Central memory CD8-positive, alpha-beta T cell (primary cell): ENCODE measurements at regions not wholly inside any gene's neighbourhood (a gene's known extent, or its start where the extent isn't known, plus 50 kb on each side); places are given as distances from the start of the nearest gene placed in this dataset.

Source experiments
- ATAC-seq: fragments of 150-1000 bp; cut with Tn5 transposase; replicated peaks from 2 replicates; pipeline ENCODE4 v1.10.0; 2022; ENCODE audit warnings: mild to moderate bottlenecking, moderate FRiP score, moderate number of reproducible peaks; ENCODE audit not compliant: poor library complexity, severe bottlenecking; ENCODE audit errors: extremely low read depth
- DNase-seq, 2 donors: peaks; one replicate each; pipeline ENCODE4 v3.0.0; 2021; ENCODE audit warnings: low spot score in 2 of 2
- H3K27ac Mint-ChIP-seq: one replicate; pipeline ENCODE4 v1.8.0; 2022; ENCODE audit warnings: low read depth, mild to moderate bottlenecking, moderate library complexity, mixed read lengths
- H3K27me3 Mint-ChIP-seq: one replicate; pipeline ENCODE4 v1.8.0; 2022; ENCODE audit warnings: mixed read lengths
- H3K36me3 Mint-ChIP-seq: one replicate; pipeline ENCODE4 v1.8.0; 2022; ENCODE audit warnings: mild to moderate bottlenecking, moderate library complexity, mixed read lengths; ENCODE audit not compliant: insufficient read depth
- H3K4me1 Mint-ChIP-seq: one replicate; pipeline ENCODE4 v1.8.0; 2022; ENCODE audit warnings: mixed read lengths
- H3K4me3 Mint-ChIP-seq: one replicate; pipeline ENCODE4 v1.8.0; 2022; ENCODE audit warnings: mild to moderate bottlenecking, moderate library complexity, mixed read lengths
- H3K9me3 Mint-ChIP-seq: one replicate; pipeline ENCODE4 v1.8.0; 2022; ENCODE audit warnings: mixed read lengths

DNA sequence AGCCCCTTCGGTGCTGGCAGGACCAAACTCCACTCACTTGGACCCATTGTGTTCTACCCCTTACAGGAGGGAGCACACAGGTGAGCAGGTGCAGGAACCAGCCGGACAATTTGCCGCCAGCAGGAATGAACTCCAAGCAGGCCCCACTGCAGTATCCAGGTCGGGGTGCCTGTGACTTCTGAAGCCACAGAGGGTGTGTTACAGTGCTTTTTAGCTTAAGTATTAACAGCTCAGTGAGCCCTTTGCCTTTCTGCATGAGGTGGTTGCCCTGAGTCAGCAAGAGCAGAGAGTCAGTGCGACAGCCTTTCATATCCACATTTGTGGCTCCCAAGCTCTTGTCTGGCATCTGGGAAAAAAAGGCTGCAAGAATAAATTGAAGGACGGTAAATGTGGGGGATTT lies 366.6 kb upstream of the LRRC4C start:
- DNase-seq (no peak), ATAC-seq (no peak)
- Mint-ChIP-seq H3K36me3 (no peaks in the 10 kb centered on the region), H3K9me3 (peaks cover 19% of the 10 kb centered on the region), H3K4me3 (no peak overlapping the region), H3K4me1 (no peaks in the 10 kb centered on the region), H3K27me3 (no peaks in the 10 kb centered on the region), H3K27ac (no peak overlapping the region)

DNA sequence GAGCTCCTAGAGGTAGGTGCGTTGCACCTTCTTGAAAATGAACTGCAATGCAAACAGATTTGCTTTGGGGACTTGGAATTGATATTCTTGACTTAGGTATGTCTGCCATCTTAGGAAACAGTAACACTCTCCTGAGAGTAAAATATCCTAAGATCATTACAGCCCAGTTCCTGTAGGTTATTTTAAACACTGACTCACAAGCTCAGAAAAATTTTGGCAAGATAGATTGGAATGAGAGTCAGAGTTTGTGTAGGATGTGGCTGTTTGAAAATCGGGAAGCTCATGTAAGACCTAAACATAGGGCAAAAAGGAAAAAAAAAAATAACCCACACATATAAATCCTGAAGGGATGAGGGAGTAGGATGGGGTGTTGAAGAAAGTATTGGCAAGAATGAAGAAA lies 377.0 kb upstream of the LRRC4C start:
- Mint-ChIP-seq H3K36me3 (no peaks in the 10 kb centered on the region), H3K4me1 (no peaks in the 10 kb centered on the region), H3K9me3 (peaks cover 16% of the 10 kb centered on the region), H3K4me3 (no peak overlapping the region), H3K27ac (no peak overlapping the region), H3K27me3 (no peaks in the 10 kb centered on the region)
- DNase-seq: no peak
- ATAC-seq: no peak

DNA sequence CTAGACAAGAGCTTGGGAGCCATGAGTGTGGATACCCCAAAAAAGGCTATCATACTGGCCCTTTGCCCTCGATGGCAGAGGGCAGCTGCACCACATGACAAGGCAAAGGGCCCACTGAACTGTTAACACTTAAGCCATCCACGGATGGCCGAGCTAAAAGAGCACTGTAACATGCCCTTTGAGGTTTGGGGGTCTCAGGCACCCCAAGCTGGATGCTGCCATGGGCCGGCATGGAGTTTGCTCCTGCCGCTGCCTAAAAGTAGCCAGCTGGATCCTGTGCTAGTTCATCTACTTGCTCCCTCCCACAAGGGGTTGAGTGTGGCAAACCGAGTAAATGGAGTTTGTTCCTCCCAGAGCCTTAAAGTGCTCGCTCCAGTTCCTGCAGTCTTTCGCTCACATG lies 383.2 kb upstream of the LRRC4C start:
- no peaks in the 10 kb centered on the region for H3K4me1 Mint-ChIP-seq
- DNase-seq (no peak), ATAC-seq (no peak)
- no peak overlapping the region for H3K4me3 Mint-ChIP-seq
- no peaks in the 10 kb centered on the region for H3K27me3 Mint-ChIP-seq
- H3K27ac Mint-ChIP-seq: no peak overlapping the region
- no peaks in the 10 kb centered on the region for H3K36me3 Mint-ChIP-seq
- peaks cover 9% of the 10 kb centered on the region for H3K9me3 Mint-ChIP-seq

DNA sequence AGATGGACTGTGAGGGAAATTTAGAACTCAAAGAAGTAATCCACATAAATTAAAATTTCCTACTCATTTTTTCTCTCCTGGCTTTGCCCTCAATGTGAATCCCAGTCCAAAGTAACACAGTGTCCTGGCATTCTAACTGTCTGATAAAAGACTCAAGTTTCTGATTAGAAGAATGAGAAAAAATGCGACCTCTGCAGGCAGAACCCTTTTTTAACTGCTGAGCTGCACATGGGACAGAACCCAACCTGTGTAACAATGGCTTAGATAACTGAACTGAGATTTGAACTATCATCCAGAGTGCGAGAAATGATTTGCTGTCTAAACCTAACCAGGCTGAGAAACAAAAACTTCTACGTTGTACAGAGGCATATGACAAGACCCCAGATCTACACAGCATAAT lies 385.6 kb upstream of the LRRC4C start:
- no peaks in the 10 kb centered on the region for H3K27me3 Mint-ChIP-seq
- H3K36me3 Mint-ChIP-seq: no peaks in the 10 kb centered on the region
- H3K27ac Mint-ChIP-seq: no peak overlapping the region
- no peaks in the 10 kb centered on the region for H3K4me1 Mint-ChIP-seq
- peaks cover 18% of the 10 kb centered on the region for H3K9me3 Mint-ChIP-seq
- no peak overlapping the region for H3K4me3 Mint-ChIP-seq
- DNase-seq (no peak), ATAC-seq (no peak)

DNA sequence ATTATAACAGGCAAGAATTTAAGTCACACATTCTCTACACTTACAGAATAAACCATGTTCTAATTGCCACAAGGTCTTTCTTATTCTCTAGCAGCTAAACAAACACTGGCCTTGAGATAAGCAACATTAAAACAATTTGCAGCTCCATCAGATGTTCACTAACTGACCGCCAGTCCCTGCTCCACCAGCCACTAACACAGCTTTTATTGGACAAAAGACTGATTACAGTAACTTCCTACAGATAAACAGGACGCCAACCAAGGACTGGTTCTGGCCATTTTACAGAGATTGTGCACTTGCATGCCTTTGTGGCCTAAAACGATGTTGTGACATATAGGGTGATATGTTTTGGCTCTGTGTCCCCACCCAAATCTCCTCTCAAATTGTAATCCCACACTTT lies 388.9 kb upstream of the LRRC4C start:
- Mint-ChIP-seq H3K36me3 (no peaks in the 10 kb centered on the region), H3K27me3 (no peaks in the 10 kb centered on the region), H3K4me1 (no peaks in the 10 kb centered on the region), H3K9me3 (peaks cover 32% of the 10 kb centered on the region), H3K27ac (no peak overlapping the region), H3K4me3 (no peak overlapping the region)
- no peak for DNase-seq
- no peak for ATAC-seq

GRCh38 chr11:41849250-41849649 lies 389.8 kb upstream of the LRRC4C start:
- Mint-ChIP-seq H3K27me3 (no peaks in the 10 kb centered on the region), H3K36me3 (no peaks in the 10 kb centered on the region), H3K9me3 (peaks cover 36% of the 10 kb centered on the region), H3K27ac (no peak overlapping the region), H3K4me1 (no peaks in the 10 kb centered on the region), H3K4me3 (no peak overlapping the region)
- ATAC-seq: no peak
- DNase-seq: no peak

DNA sequence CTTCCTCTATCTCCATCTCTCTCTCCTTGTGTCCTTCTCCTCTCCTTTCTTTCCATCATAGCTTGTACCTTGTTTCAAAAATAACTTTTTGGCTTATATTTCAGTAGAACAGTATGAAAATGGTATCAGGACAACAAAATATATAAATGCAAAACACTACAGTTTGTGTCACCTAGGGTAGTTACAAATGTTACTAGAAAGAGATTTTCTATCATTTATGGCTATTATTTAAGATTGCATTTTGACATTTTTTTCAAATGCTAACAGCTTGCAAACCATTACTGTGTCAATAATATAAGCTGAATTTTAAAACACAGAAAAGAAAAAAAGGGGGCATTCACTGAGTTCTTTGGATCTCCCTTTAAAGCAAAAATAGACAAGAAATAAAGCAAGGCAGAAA lies 392.3 kb upstream of the LRRC4C start:
- no peak for DNase-seq
- Mint-ChIP-seq H3K4me1 (no peaks in the 10 kb centered on the region), H3K27ac (no peak overlapping the region), H3K27me3 (no peaks in the 10 kb centered on the region), H3K9me3 (peaks cover 38% of the 10 kb centered on the region), H3K4me3 (no peak overlapping the region), H3K36me3 (no peaks in the 10 kb centered on the region)
- no peak for ATAC-seq

DNA sequence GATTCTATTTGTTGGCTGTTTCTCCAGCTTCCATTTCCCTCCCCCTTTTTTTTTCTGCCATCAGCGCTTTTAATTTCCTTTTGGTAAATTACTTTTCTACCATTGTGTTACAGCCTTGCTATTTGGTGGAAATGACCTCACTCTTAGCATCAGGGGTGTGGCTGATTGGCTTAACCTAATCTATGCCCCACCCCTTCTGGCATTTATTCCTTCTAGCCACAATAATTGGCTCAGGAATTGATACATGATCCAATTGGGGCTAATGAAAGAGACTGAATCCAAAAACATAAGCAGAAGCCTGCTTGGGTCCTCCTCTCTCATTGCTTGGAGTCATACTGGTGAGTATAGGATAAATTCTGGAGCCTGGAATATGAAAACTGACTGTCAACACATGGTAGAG lies 402.4 kb upstream of the LRRC4C start:
- peaks cover 11% of the 10 kb centered on the region for H3K9me3 Mint-ChIP-seq

DNA sequence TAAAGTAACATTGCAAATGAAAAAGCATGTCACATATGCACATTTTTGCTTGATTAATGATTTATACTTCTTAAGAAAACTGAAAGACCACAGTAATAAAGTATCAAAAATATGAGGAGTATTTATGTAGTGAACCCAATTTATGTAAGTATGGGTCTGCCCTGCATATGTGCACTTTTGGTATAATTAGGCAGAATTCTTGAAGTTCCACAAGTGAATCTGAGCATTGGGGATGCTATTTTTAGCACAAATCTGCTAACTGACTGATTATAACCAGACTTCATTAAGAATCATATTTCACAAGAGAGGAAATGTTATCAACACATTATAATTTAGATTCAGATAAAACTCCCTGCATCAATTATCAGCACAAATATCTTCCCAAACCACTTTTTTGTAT lies 407.1 kb upstream of the LRRC4C start:
- DNase-seq: no peak
- peaks cover 5% of the 10 kb centered on the region for H3K9me3 Mint-ChIP-seq
- no peak for ATAC-seq
- no peaks in the 10 kb centered on the region for H3K4me1 Mint-ChIP-seq
- H3K36me3 Mint-ChIP-seq: peaks cover 2% of the 10 kb centered on the region
- no peak overlapping the region for H3K27ac Mint-ChIP-seq
- H3K27me3 Mint-ChIP-seq: no peaks in the 10 kb centered on the region
- H3K4me3 Mint-ChIP-seq: no peak overlapping the region

More for the DNA sequence above, 402.4 kb upstream of the LRRC4C start:
- Mint-ChIP-seq H3K27ac (no peak overlapping the region), H3K36me3 (no peaks in the 10 kb centered on the region), H3K4me3 (no peak overlapping the region), H3K27me3 (no peaks in the 10 kb centered on the region), H3K4me1 (no peaks in the 10 kb centered on the region)
- DNase-seq (no peak), ATAC-seq (no peak)

GRCh38 chr11:41868606-41869005 lies 409.2 kb upstream of the LRRC4C start:
- peaks cover 15% of the 10 kb centered on the region for H3K9me3 Mint-ChIP-seq
- H3K4me3 Mint-ChIP-seq: no peak overlapping the region
- no peak for ATAC-seq
- no peaks in the 10 kb centered on the region for H3K4me1 Mint-ChIP-seq
- no peaks in the 10 kb centered on the region for H3K27me3 Mint-ChIP-seq
- peaks cover 2% of the 10 kb centered on the region for H3K36me3 Mint-ChIP-seq
- no peak overlapping the region for H3K27ac Mint-ChIP-seq
- no peak for DNase-seq

GRCh38 chr11:41872426-41872825 lies 413.0 kb upstream of the LRRC4C start:
- no peaks in the 10 kb centered on the region for H3K4me1 Mint-ChIP-seq
- H3K9me3 Mint-ChIP-seq: peaks cover 28% of the 10 kb centered on the region
- no peak overlapping the region for H3K27ac Mint-ChIP-seq
- H3K4me3 Mint-ChIP-seq: no peak overlapping the region
- no peaks in the 10 kb centered on the region for H3K27me3 Mint-ChIP-seq
- H3K36me3 Mint-ChIP-seq: no peaks in the 10 kb centered on the region
- no peak for ATAC-seq
- no peak for DNase-seq

- H3K27me3 Mint-ChIP-seq: no peaks in the 10 kb centered on the region
- DNase-seq (no peak), ATAC-seq (no peak)
- no peak overlapping the region for H3K27ac Mint-ChIP-seq
- H3K36me3 Mint-ChIP-seq: no peaks in the 10 kb centered on the region
- no peak overlapping the region for H3K4me3 Mint-ChIP-seq
- no peaks in the 10 kb centered on the region for H3K4me1 Mint-ChIP-seq
- peaks cover 33% of the 10 kb centered on the region for H3K9me3 Mint-ChIP-seq
Observed at GRCh38 chr11:41872870-41873269, 413.4 kb upstream of the LRRC4C start.

GRCh38 chr11:41878095-41878494 lies 418.6 kb upstream of the LRRC4C start:
- H3K9me3 Mint-ChIP-seq: peaks cover 37% of the 10 kb centered on the region
- no peak for ATAC-seq
- no peak for DNase-seq
- no peaks in the 10 kb centered on the region for H3K36me3 Mint-ChIP-seq
- H3K4me3 Mint-ChIP-seq: no peak overlapping the region
- H3K4me1 Mint-ChIP-seq: no peaks in the 10 kb centered on the region
- no peaks in the 10 kb centered on the region for H3K27me3 Mint-ChIP-seq
- no peak overlapping the region for H3K27ac Mint-ChIP-seq

GRCh38 chr11:41879214-41879613 lies 419.8 kb upstream of the LRRC4C start:
- Mint-ChIP-seq H3K36me3 (no peaks in the 10 kb centered on the region), H3K4me1 (no peaks in the 10 kb centered on the region), H3K4me3 (no peak overlapping the region), H3K27ac (no peak overlapping the region), H3K27me3 (no peaks in the 10 kb centered on the region), H3K9me3 (peaks cover 30% of the 10 kb centered on the region)
- ATAC-seq: no peak
- no peak for DNase-seq
